Kidney tubule cell (primary cell): ENCODE measurements at regions not wholly inside any gene's neighbourhood (a gene's known extent, or its start where the extent isn't known, plus 50 kb on each side); places are given as distances from the start of the nearest gene placed in this dataset.
"Not testable (repeated sequence)": the region's sequence is repeated elsewhere in the genome, so short reads cannot be mapped to it uniquely, and the experiment has no call there.

Experiments
- DNase-seq: peaks from one replicate; pipeline ENCODE4 v3.0.0-alpha.2; 2018; ENCODE audit warnings: low spot score

- no peak for DNase-seq
These were observed 81.4 kb upstream of the ZNF366 start for GRCh38 chr5:72588640-72589039.

GRCh38 chr5:72587661-72588308 is 80.6 kb upstream of the ZNF366 start:
- peak; percentile 2 for DNase-seq

- DNase-seq = peak; percentile 1
These were observed 79.7 kb upstream of the ZNF366 start for GRCh38 chr5:72586788-72587530.

GRCh38 chr5:72584466-72584865 is 77.3 kb upstream of the ZNF366 start:
- DNase-seq = peak; percentile 56

- DNase-seq = not testable (repeated sequence)
These were observed 72.1 kb upstream of the ZNF366 start for GRCh38 chr5:72579290-72579689.

GRCh38 chr5:72572236-72572765 is 65.1 kb upstream of the ZNF366 start:
- no peak for DNase-seq

GRCh38 chr5:72569408-72569944 is 62.3 kb upstream of the ZNF366 start:
- no peak for DNase-seq

GRCh38 chr5:72566746-72567145 is 59.5 kb upstream of the ZNF366 start:
- no peak for DNase-seq

GRCh38 chr5:72565513-72566289 is 58.5 kb upstream of the ZNF366 start:
- no peak for DNase-seq

GRCh38 chr5:72562717-72563116 is 55.5 kb upstream of the ZNF366 start:
- no peak for DNase-seq

- peak; percentile 4 for DNase-seq
These were observed 54.1 kb upstream of the ZNF366 start for GRCh38 chr5:72561148-72561972.

GRCh38 chr5:72559866-72560766 is 52.9 kb upstream of the ZNF366 start:
- no peak for DNase-seq

- no peak for DNase-seq
These were observed 51.2 kb upstream of the ZNF366 start for GRCh38 chr5:72558383-72558782.

GRCh38 chr5:72558046-72558336 is 50.8 kb upstream of the ZNF366 start:
- DNase-seq = no peak

- no peak for DNase-seq
These were observed 50.2 kb upstream of the ZNF366 start for GRCh38 chr5:72557167-72558045.
